Neuronal stem cell (in vitro differentiated cells): ENCODE measurements at regions not wholly inside any gene's neighbourhood (a gene's known extent, or its start where the extent isn't known, plus 50 kb on each side); places are given as distances from the start of the nearest gene placed in this dataset.

Experiments
- DNase-seq: peaks from one replicate; pipeline ENCODE4 v3.0.0-alpha.2; 2013; ENCODE audit warnings: low spot score
- H2AFZ ChIP-seq: one replicate; pipeline ENCODE4 v1.6.1; 2013; ENCODE audit warnings: mild to moderate bottlenecking, low read length, inconsistent platforms
- H2AK5ac ChIP-seq: 2 replicates; pipeline ENCODE4 v1.6.1; 2013; ENCODE audit warnings: low read depth, mild to moderate bottlenecking, inconsistent platforms, low read length, moderate library complexity, mixed read lengths
- H2BK120ac ChIP-seq: 2 replicates; pipeline ENCODE4 v1.6.1; 2013; ENCODE audit warnings: low read depth, mild to moderate bottlenecking, inconsistent platforms, low read length, moderate library complexity, mixed read lengths
- H2BK12ac ChIP-seq: one replicate; pipeline ENCODE4 v1.6.1; 2013; ENCODE audit warnings: low read length, inconsistent platforms
- H2BK15ac ChIP-seq: 2 replicates; pipeline ENCODE4 v1.6.1; 2013; ENCODE audit warnings: mild to moderate bottlenecking, low read length, inconsistent platforms, mixed read lengths
- H2BK5ac ChIP-seq: one replicate; pipeline ENCODE4 v1.6.1; 2013; ENCODE audit warnings: inconsistent platforms, mild to moderate bottlenecking, low read length, moderate library complexity
- H3K14ac ChIP-seq: one replicate; pipeline ENCODE4 v1.6.1; 2013; ENCODE audit warnings: low read length, inconsistent platforms
- H3K18ac ChIP-seq: 2 replicates; pipeline ENCODE4 v1.6.1; 2013; ENCODE audit warnings: low read length, inconsistent platforms
- H3K23ac ChIP-seq: 2 replicates; pipeline ENCODE4 v1.6.1; 2013; ENCODE audit warnings: low read depth, mild to moderate bottlenecking, mixed read lengths, low read length, inconsistent platforms; ENCODE audit not compliant: poor library complexity
- H3K27ac ChIP-seq: replicated peaks from 3 replicates; pipeline ENCODE4 v1.5.1; 2013; ENCODE audit warnings: low read length, inconsistent platforms
- H3K27me3 ChIP-seq, 3 experiments: 2 replicates each; pipeline ENCODE4 v1.6.1; 2013; ENCODE audit warnings: low read length in 3 of 3, mild to moderate bottlenecking in 2 of 3, inconsistent platforms in 1 of 3, low read depth in 1 of 3, mixed read lengths in 1 of 3, moderate library complexity in 1 of 3; ENCODE audit not compliant: control insufficient read depth in 3 of 3, insufficient read depth in 3 of 3
- H3K36me3 ChIP-seq, 2 donors: replicated peaks in 1 of 2; 2 replicates each; pipeline ENCODE4 v1.6.1; 2013; ENCODE audit warnings: low read length in 2 of 2; ENCODE audit not compliant: control insufficient read depth in 2 of 2, insufficient read depth in 2 of 2
- H3K4ac ChIP-seq: 2 replicates; pipeline ENCODE4 v1.6.1; 2013; ENCODE audit warnings: inconsistent platforms, mild to moderate bottlenecking, low read length, moderate library complexity
- H3K4me1 ChIP-seq, 2 donors: 1 replicate in 1 of 2; 2 replicates in 1 of 2; pipeline ENCODE4 v1.6.1; 2013; ENCODE audit warnings: low read length in 2 of 2, low read depth in 1 of 2; ENCODE audit not compliant: control insufficient read depth in 2 of 2, insufficient read depth in 1 of 2
- H3K4me2 ChIP-seq: one replicate; pipeline ENCODE4 v1.6.1; 2013; ENCODE audit warnings: mild to moderate bottlenecking, low read length, inconsistent platforms; ENCODE audit not compliant: insufficient read depth, poor library complexity, severe bottlenecking
- H3K4me3 ChIP-seq, 2 donors: 2 replicates each; pipeline ENCODE4 v1.5.1; 2013; ENCODE audit warnings: low read length in 2 of 2, mild to moderate bottlenecking in 2 of 2, inconsistent platforms in 1 of 2, moderate library complexity in 1 of 2
- H3K79me1 ChIP-seq: one replicate; pipeline ENCODE4 v1.6.1; 2013; ENCODE audit warnings: low read depth, mild to moderate bottlenecking, inconsistent platforms, low read length, moderate library complexity
- H3K9ac ChIP-seq: one replicate; pipeline ENCODE4 v1.6.1; 2013; ENCODE audit warnings: mild to moderate bottlenecking, low read depth, low read length, inconsistent platforms; ENCODE audit not compliant: poor library complexity
- H3K9me3 ChIP-seq, 2 donors: replicated peaks in 1 of 2; 2 replicates each; pipeline versions ENCODE3 to v1.6.1; 2013; ENCODE audit warnings: low read length in 2 of 2, mild to moderate bottlenecking in 2 of 2, inconsistent platforms in 1 of 2, low read depth in 1 of 2, mixed read lengths in 1 of 2, moderate library complexity in 1 of 2; ENCODE audit not compliant: control insufficient read depth in 2 of 2, insufficient read depth in 1 of 2
- H4K8ac ChIP-seq: one replicate; pipeline ENCODE4 v1.6.1; 2013; ENCODE audit warnings: low read depth, mild to moderate bottlenecking, inconsistent platforms, low read length, moderate library complexity
- H4K91ac ChIP-seq: one replicate; pipeline ENCODE4 v1.6.1; 2013; ENCODE audit warnings: low read length, low read depth, mild to moderate bottlenecking, inconsistent platforms; ENCODE audit not compliant: poor library complexity
- WGBS, 2 donors: extraction: QIAGEN DNeasy Blood & Tissue Kit; methylation state at CpG; one replicate each; pipeline ENCODE4 v1.1.7; 2013; ENCODE audit warnings: missing lambda C conversion rate in 2 of 2, mixed read lengths in 1 of 2; ENCODE audit not compliant: insufficient read length in 2 of 2, insufficient replicate concordance in 1 of 2; ENCODE audit errors: extremely low coverage in 2 of 2; 5-methylcytosine and 5-hydroxymethylcytosine counted together

- H2BK5ac ChIP-seq: no peak overlapping the region
- H3K9ac ChIP-seq: no peak overlapping the region
- no peak overlapping the region for H2BK120ac ChIP-seq
- no CpG with 5 or more reads among the region's 14 CpGs for WGBS, 2 donors
- no peak overlapping the region for H4K8ac ChIP-seq
- no peaks in the 10 kb centered on the region for H3K4me1 ChIP-seq
- H2AFZ ChIP-seq: no peak overlapping the region
- no peak overlapping the region for H3K4me3 ChIP-seq
- DNase-seq: peak; percentile 27
- H2AK5ac ChIP-seq: no peak overlapping the region
- no peak overlapping the region for H3K27ac ChIP-seq
- H3K18ac ChIP-seq: peak overlapping the region; percentile 25
- H2BK12ac ChIP-seq: no peak overlapping the region
- no peaks in the 10 kb centered on the region for H3K9me3 ChIP-seq
- no peak overlapping the region for H3K4me2 ChIP-seq
- H3K79me1 ChIP-seq: no peaks in the 10 kb centered on the region
- no peak overlapping the region for H2BK15ac ChIP-seq
- peaks cover 0 to 14% (median 0%) of the 10 kb centered on the region in 3 experiments for H3K27me3 ChIP-seq
- H3K23ac ChIP-seq: no peak overlapping the region
- H3K4ac ChIP-seq: no peak overlapping the region
- H4K91ac ChIP-seq: no peak overlapping the region
- no peak overlapping the region for H3K14ac ChIP-seq
- H3K36me3 ChIP-seq: no peaks in the 10 kb centered on the region
Observed at GRCh38 chr20:57048027-57048869, 218.2 kb downstream of the BMP7 start.

GRCh38 chr20:57049296-57049695 is 217.1 kb downstream of the BMP7 start:
- Histone ChIP-seq H3K27me3 (peaks cover 0 to 7% (median 0%) of the 10 kb centered on the region in 3 experiments), H4K91ac (no peak overlapping the region), H3K4ac (no peak overlapping the region), H3K27ac (no peak overlapping the region), H4K8ac (no peak overlapping the region), H2BK15ac (no peak overlapping the region), H3K14ac (no peak overlapping the region), H3K18ac (no peak overlapping the region), H3K23ac (no peak overlapping the region), H2BK120ac (no peak overlapping the region), H2BK12ac (no peak overlapping the region), H3K9ac (no peak overlapping the region), H3K36me3 (no peaks in the 10 kb centered on the region), H3K4me3 (no peak overlapping the region), H3K4me1 (no peaks in the 10 kb centered on the region), H3K9me3 (no peaks in the 10 kb centered on the region), H2AK5ac (no peak overlapping the region), H2AFZ (no peak overlapping the region), H3K79me1 (no peaks in the 10 kb centered on the region), H3K4me2 (no peak overlapping the region), H2BK5ac (no peak overlapping the region)
- no CpG with 5 or more reads among the region's 10 CpGs for WGBS, 2 donors
- DNase-seq: no peak

DNA sequence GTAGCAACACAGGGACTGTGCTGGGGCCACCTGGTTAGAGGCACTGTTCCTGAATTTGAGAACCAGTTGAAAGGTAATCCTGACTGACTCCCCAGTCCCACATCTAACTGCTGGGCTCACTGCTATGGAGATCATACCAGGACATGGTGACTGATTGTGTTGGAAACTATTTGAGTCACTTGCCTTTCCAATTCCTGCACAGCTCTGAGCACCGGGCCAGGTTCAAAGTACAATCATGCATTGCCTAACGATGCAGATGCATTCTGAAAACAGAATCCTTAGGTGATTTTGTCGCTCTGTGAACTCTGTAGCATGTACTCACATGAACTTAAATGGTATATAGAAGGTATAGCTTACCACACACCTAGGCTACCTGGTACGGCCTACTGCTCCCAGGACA is 215.3 kb downstream of the BMP7 start:
- Histone ChIP-seq H2BK5ac (no peak overlapping the region), H2AK5ac (no peak overlapping the region), H3K23ac (no peak overlapping the region), H3K4me2 (no peak overlapping the region), H4K91ac (no peak overlapping the region), H3K36me3 (no peaks in the 10 kb centered on the region), H3K14ac (no peak overlapping the region), H3K9ac (no peak overlapping the region), H4K8ac (no peak overlapping the region), H3K27me3 (peaks cover 0 to 15% (median 0%) of the 10 kb centered on the region in 3 experiments), H3K79me1 (no peaks in the 10 kb centered on the region), H3K4ac (no peak overlapping the region), H2AFZ (no peak overlapping the region), H3K27ac (no peak overlapping the region), H2BK15ac (no peak overlapping the region), H3K4me3 (no peak overlapping the region), H3K9me3 (no peaks in the 10 kb centered on the region), H2BK12ac (no peak overlapping the region), H3K18ac (no peak overlapping the region), H2BK120ac (no peak overlapping the region), H3K4me1 (no peaks in the 10 kb centered on the region)
- DNase-seq: no peak
- WGBS, 2 donors: no CpG with 5 or more reads among the region's 4 CpGs

DNA sequence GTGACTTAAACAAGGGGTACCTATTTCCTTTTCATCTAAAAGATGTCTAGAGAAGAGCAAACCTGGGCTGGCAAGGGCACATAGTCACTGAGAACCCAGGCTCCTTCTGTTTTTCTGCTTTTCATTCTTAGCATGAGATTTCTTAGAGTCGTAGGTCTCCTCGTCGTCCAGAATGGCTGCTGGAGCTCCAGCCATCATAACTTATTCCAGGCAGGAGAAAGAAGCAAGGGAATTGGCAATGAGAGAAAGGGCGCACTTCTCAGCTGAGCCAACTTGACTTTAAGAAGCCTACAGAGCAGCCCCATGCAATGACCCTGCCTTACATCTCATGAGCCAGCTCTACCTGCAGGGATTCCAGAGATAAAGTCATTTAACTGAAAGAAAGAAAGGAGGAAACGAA is 213.4 kb downstream of the BMP7 start:
- no peak overlapping the region for H3K4me2 ChIP-seq
- no peak overlapping the region for H3K9ac ChIP-seq
- H3K9me3 ChIP-seq: no peaks in the 10 kb centered on the region
- no peak overlapping the region for H3K23ac ChIP-seq
- H3K14ac ChIP-seq: no peak overlapping the region
- no peak overlapping the region for H4K8ac ChIP-seq
- H3K79me1 ChIP-seq: no peaks in the 10 kb centered on the region
- no peaks in the 10 kb centered on the region for H3K36me3 ChIP-seq
- H2BK5ac ChIP-seq: no peak overlapping the region
- no CpG with 5 or more reads among the region's 5 CpGs for WGBS, 2 donors
- no peak overlapping the region for H4K91ac ChIP-seq
- no peak overlapping the region for H2AFZ ChIP-seq
- H3K18ac ChIP-seq: no peak overlapping the region
- no peak for DNase-seq
- H2BK120ac ChIP-seq: no peak overlapping the region
- no peak overlapping the region for H2BK12ac ChIP-seq
- H3K4ac ChIP-seq: no peak overlapping the region
- H3K4me1 ChIP-seq: no peaks in the 10 kb centered on the region
- no peak overlapping the region for H2AK5ac ChIP-seq
- no peak overlapping the region for H2BK15ac ChIP-seq
- peaks cover 0 to 15% (median 0%) of the 10 kb centered on the region in 3 experiments for H3K27me3 ChIP-seq
- H3K27ac ChIP-seq: no peak overlapping the region
- H3K4me3 ChIP-seq: no peak overlapping the region
